GM03348 (cell line): ENCODE measurements at regions not wholly inside any gene's neighbourhood (a gene's known extent, or its start where the extent isn't known, plus 50 kb on each side); places are given as distances from the start of the nearest gene placed in this dataset.

Experiments used
- DNase-seq: peaks from one replicate; pipeline ENCODE4 v3.0.0; 2012; ENCODE audit warnings: low spot score

- no peak for DNase-seq
Observed at GRCh38 chrX:122777766-122778165, 406.3 kb upstream of the GRIA3 start.

GRCh38 chrX:122783918-122784317, 400.2 kb upstream of the GRIA3 start:
- DNase-seq: no peak

GRCh38 chrX:122787231-122787630, 396.8 kb upstream of the GRIA3 start:
- peak; percentile 2 for DNase-seq

- DNase-seq: no peak
Observed at GRCh38 chrX:122788216-122788615, 395.9 kb upstream of the GRIA3 start.

GRCh38 chrX:122790376-122791095, 393.5 kb upstream of the GRIA3 start:
- no peak for DNase-seq

- DNase-seq: no peak
Observed at GRCh38 chrX:122813876-122814275, 370.2 kb upstream of the GRIA3 start.

- no peak for DNase-seq
Observed at GRCh38 chrX:122816288-122816687, 367.8 kb upstream of the GRIA3 start.

GRCh38 chrX:122817321-122817955, 366.6 kb upstream of the GRIA3 start:
- DNase-seq: no peak

- no peak for DNase-seq
Observed at GRCh38 chrX:122818068-122818467, 366.0 kb upstream of the GRIA3 start.

- no peak for DNase-seq
Observed at GRCh38 chrX:122833230-122833629, 350.8 kb upstream of the GRIA3 start.

- DNase-seq: no peak
Observed at GRCh38 chrX:122835886-122836285, 348.2 kb upstream of the GRIA3 start.

- no peak for DNase-seq
Observed at GRCh38 chrX:122850326-122850725, 333.8 kb upstream of the GRIA3 start.

GRCh38 chrX:122856205-122856604, 327.9 kb upstream of the GRIA3 start:
- DNase-seq: no peak

GRCh38 chrX:122857734-122858133, 326.3 kb upstream of the GRIA3 start:
- DNase-seq: no peak

- no peak for DNase-seq
Observed at GRCh38 chrX:122863067-122863466, 321.0 kb upstream of the GRIA3 start.

- peak; percentile 42 for DNase-seq
Observed at GRCh38 chrX:122866532-122866931, 317.5 kb upstream of the GRIA3 start.

- peak; percentile 1 for DNase-seq
Observed at GRCh38 chrX:122868631-122869030, 315.4 kb upstream of the GRIA3 start.

GRCh38 chrX:122869171-122869570, 314.9 kb upstream of the GRIA3 start:
- DNase-seq: no peak

GRCh38 chrX:122878269-122878668, 305.8 kb upstream of the GRIA3 start:
- no peak for DNase-seq

GRCh38 chrX:122880952-122881351, 303.1 kb upstream of the GRIA3 start:
- DNase-seq: no peak

GRCh38 chrX:122890729-122891128, 293.3 kb upstream of the GRIA3 start:
- no peak for DNase-seq

- no peak for DNase-seq
Observed at GRCh38 chrX:122906726-122907125, 277.4 kb upstream of the GRIA3 start.

GRCh38 chrX:122907375-122907774, 276.7 kb upstream of the GRIA3 start:
- no peak for DNase-seq

- DNase-seq: no peak
Observed at GRCh38 chrX:122910697-122911096, 273.4 kb upstream of the GRIA3 start.
